ENCODE measurements at regions not wholly inside any gene's neighbourhood (a gene's known extent, or its start where the extent isn't known, plus 50 kb on each side); places are given as distances from the start of the nearest gene placed in this dataset.

- TF ChIP-seq, protein P1, sequence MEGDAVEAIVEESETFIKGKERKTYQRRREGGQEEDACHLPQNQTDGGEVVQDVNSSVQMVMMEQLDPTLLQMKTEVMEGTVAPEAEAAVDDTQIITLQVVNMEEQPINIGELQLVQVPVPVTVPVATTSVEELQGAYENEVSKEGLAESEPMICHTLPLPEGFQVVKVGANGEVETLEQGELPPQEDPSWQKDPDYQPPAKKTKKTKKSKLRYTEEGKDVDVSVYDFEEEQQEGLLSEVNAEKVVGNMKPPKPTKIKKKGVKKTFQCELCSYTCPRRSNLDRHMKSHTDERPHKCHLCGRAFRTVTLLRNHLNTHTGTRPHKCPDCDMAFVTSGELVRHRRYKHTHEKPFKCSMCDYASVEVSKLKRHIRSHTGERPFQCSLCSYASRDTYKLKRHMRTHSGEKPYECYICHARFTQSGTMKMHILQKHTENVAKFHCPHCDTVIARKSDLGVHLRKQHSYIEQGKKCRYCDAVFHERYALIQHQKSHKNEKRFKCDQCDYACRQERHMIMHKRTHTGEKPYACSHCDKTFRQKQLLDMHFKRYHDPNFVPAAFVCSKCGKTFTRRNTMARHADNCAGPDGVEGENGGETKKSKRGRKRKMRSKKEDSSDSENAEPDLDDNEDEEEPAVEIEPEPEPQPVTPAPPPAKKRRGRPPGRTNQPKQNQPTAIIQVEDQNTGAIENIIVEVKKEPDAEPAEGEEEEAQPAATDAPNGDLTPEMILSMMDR (IDR thresholded peaks at IDR 0.05; ENCODE audit: control insufficient read depth, extremely low read depth, insufficient read depth) = no peak
- no peak for DNase-seq (ENCODE audit: low read depth)
- H3K4me3 ChIP-seq (ENCODE audit: low read depth, low read length) = no peak overlapping the region
Observed at GRCh38 chr14:86464341-86464740, 934.4 kb downstream of the FLRT2 start.

DNA sequence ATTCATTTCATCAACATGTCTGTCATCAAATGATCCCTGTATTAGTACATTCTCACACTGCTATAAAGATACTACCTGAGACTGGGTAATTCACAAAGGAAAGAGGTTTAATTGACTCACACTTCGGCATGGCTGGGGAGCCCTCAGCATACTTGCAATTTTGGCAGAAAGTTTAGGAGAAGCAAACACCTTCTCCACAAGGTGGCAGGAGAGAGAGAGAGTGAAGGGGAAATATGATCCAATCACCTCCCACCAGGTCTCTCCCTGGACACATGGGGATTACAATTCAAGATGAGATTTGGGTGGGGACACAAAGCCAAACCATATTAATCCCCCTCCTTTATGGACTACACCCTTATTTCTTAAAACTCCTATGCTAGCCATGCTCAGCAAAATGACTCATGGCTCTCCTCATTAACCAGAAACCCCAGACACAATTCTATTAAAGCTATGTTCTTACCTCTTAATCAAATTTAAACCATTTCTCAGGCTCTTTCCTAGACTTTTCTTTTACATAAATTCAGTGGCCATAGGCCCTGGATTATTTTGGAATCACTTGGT, 932.3 kb downstream of the FLRT2 start:
- peak; percentile 1 for DNase-seq (ENCODE audit: low read depth)
- TF ChIP-seq, protein P1 (IDR thresholded peaks at IDR 0.05; ENCODE audit: control insufficient read depth, extremely low read depth, insufficient read depth) = peak; percentile 69
- no peak overlapping the region for H3K4me3 ChIP-seq (ENCODE audit: low read depth, low read length)

DNA sequence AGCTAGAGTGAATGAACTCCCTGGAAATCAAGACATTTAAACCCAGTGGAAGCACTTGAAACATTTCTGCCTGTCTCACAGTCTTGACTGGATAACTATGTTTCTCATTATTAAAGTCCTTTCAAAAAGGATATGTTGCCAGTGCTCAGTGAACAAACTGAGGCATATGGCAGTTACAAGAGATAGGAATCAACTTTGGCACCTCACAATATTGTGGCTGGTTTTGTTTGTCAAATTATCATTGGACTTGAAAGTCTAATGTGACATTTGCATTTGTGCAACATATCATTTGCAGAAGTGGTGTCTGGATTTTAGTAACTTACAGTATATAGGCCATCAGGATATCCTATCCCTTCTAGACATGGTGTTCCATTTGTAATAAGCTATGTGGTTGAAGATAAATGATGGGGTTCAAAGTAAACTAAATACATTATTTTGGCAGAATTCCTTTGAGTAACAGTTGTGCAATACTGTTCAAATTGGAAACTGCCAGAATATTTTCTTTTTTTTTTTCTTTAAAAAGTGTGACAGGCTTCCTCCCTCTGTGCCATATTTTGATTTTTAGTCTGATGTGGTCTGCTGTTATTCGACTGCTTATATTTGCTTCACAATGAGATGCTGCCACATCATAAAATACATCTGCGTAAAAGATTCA, 927.7 kb downstream of the FLRT2 start:
- no peak for DNase-seq (ENCODE audit: low read depth)
- no peak overlapping the region for H3K4me3 ChIP-seq (ENCODE audit: low read depth, low read length)
- TF ChIP-seq, protein P1 (IDR thresholded peaks at IDR 0.05; ENCODE audit: control insufficient read depth, extremely low read depth, insufficient read depth) = no peak

DNA sequence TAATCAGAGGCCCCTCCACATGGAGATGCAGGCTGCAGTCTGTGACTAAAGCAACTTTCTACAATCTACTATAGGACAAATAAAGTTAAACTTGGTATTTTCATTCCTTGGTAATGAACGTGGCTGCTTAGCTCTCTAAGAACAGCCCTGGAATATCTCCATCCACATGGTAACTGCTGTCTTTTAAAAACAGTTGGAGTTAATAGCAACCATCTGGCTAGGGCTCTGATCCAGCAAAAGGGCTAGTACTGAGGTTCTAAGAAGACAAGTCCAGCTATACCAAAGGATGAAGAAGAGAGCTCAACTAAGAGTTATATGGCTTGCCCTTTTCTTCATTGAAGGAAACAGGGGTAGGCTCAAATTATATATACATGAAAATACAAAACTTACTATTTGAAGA, 920.1 kb downstream of the FLRT2 start:
- TF ChIP-seq, protein P1 (IDR thresholded peaks at IDR 0.05; ENCODE audit: control insufficient read depth, extremely low read depth, insufficient read depth) = no peak
- H3K4me3 ChIP-seq (ENCODE audit: low read depth, low read length) = no peak overlapping the region
- no peak for DNase-seq (ENCODE audit: low read depth)

DNA sequence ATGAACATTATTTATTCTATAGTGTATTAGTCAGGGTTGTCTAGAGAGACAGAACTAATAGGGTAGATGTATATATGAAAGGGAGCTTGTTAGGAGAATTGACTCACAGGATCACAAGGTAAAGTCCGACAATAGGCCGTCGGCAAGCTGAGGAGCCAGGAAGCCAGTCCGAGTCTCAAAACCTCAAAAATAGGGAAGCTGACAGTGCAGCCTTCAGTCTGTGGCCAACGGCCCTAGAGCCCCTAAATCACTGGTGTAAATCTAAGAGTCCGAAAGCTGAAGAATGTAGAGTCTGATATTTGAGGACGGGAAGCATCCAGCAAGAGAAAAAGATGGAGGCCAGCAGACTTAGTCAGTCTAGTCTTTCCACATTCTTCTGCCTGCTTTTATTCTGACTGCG, 912.2 kb downstream of the FLRT2 start:
- H3K4me3 ChIP-seq (ENCODE audit: low read depth, low read length) = no peak overlapping the region
- TF ChIP-seq, protein P1 (IDR thresholded peaks at IDR 0.05; ENCODE audit: control insufficient read depth, extremely low read depth, insufficient read depth) = no peak
- DNase-seq (ENCODE audit: low read depth) = no peak

GRCh38 chr14:86430853-86431252, 900.9 kb downstream of the FLRT2 start:
- TF ChIP-seq, protein P1 (IDR thresholded peaks at IDR 0.05; ENCODE audit: control insufficient read depth, extremely low read depth, insufficient read depth) = no peak
- no peak for DNase-seq (ENCODE audit: low read depth)
- no peak overlapping the region for H3K4me3 ChIP-seq (ENCODE audit: low read depth, low read length)

GRCh38 chr14:86423214-86423613, 893.3 kb downstream of the FLRT2 start:
- TF ChIP-seq, protein P1 (IDR thresholded peaks at IDR 0.05; ENCODE audit: control insufficient read depth, extremely low read depth, insufficient read depth) = no peak
- DNase-seq (ENCODE audit: low read depth) = no peak
- no peak overlapping the region for H3K4me3 ChIP-seq (ENCODE audit: low read depth, low read length)
